Prostate gland (tissue), 2 donors: ENCODE measurements at regions not wholly inside any gene's neighbourhood (a gene's known extent, or its start where the extent isn't known, plus 50 kb on each side); places are given as distances from the start of the nearest gene placed in this dataset.

Experiments
- DNase-seq: peaks from one replicate; pipeline ENCODE4 v3.0.0-alpha.2; 2019; ENCODE audit warnings: low spot score
- H3K27ac ChIP-seq, 2 donors: fragments of 200-600 bp; sonication (generic); 2 replicates each; pipeline ENCODE4 v1.5.1; 2017 to 2019
- H3K27me3 ChIP-seq: fragments of 200-600 bp; sonication (generic); replicated peaks from 2 replicates; pipeline ENCODE4 v1.5.1; 2019; ENCODE audit not compliant: insufficient read depth
- H3K36me3 ChIP-seq, 2 donors: fragments of 200-600 bp; sonication (generic); 1 replicate in 1 of 2; 2 replicates in 1 of 2; pipeline versions ENCODE4 v1.5.1 to v1.8.1; 2017 to 2019
- H3K4me1 ChIP-seq: fragments of 200-600 bp; sonication (generic); replicated peaks from 2 replicates; pipeline ENCODE4 v1.5.1; 2019
- H3K4me3 ChIP-seq, 2 donors: fragments of 200-600 bp; sonication (generic); 2 replicates each; pipeline ENCODE4 v1.5.1; 2017 to 2019
- H3K9me3 ChIP-seq: fragments of 200-600 bp; sonication (generic); 2 replicates; pipeline ENCODE4 v1.5.1; 2017
- POLR2A ChIP-seq: fragments of 450-650 bp; IDR thresholded peaks from one replicate; pipeline ENCODE4 v1.6.1; 2016; ENCODE audit warnings: antibody characterized with exemption, mild to moderate bottlenecking
- POLR2AphosphoS5 ChIP-seq: sonication (generic); formaldehyde crosslinking; IDR thresholded peaks from one replicate; pipeline ENCODE4 v1.6.1; 2017; ENCODE audit warnings: antibody characterized with exemption
- WGBS: methylation state at CpG from one replicate; pipeline ENCODE4 v1.1.5; 2018; 5-methylcytosine and 5-hydroxymethylcytosine counted together
- intact Hi-C: fragments of 100-400 bp; cut with DNase I; formaldehyde crosslinking; loops from one replicate; pipeline ENCODE4 v1.14.2; 2022
- TF ChIP-seq, protein P1 (sequence below), 4 experiments: fragments of 200-600 bp in 2 of 4; fragments of 450-650 bp in 2 of 4; sonication (generic) in 2 of 4; IDR thresholded peaks; 1 replicate in 3 of 4; 2 replicates in 1 of 4; pipeline ENCODE4 v1.5.1; 2016 to 2019; ENCODE audit warnings: antibody characterized with exemption in 4 of 4, mild to moderate bottlenecking in 2 of 4, moderate library complexity in 2 of 4

DNA sequence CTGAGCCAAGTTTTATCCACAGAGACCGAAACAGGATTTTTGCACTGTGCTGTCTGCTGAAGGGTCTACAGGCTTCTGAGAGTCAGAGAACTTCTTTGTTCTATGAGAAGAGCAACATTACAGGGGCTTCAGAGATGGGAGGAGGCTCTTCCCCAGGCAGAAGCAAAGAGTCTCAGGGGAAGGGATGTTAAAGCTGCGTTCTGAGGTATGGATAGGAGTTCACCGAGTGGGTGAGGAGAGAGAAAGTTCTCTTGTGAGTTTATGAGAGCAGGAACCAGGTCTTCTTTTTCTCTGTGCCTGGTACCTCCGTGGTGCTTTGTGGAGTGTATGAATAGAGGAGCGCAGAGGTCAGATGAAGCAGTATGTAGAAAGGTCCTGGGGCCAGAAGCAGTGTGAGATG is 155.1 kb downstream of the PDGFRA start:
- WGBS: 89% methylated on average over 5 of the region's 5 CpGs
- intact Hi-C loops: no loop called here
- no peak overlapping the region for H3K27ac ChIP-seq
- no peaks in the 10 kb centered on the region for H3K27me3 ChIP-seq
- no peaks in the 10 kb centered on the region for H3K9me3 ChIP-seq
- no peaks in the 10 kb centered on the region for H3K36me3 ChIP-seq
- DNase-seq: no peak
- TF ChIP-seq POLR2AphosphoS5 (no peak), POLR2A (no peak)
- TF ChIP-seq, protein P1, sequence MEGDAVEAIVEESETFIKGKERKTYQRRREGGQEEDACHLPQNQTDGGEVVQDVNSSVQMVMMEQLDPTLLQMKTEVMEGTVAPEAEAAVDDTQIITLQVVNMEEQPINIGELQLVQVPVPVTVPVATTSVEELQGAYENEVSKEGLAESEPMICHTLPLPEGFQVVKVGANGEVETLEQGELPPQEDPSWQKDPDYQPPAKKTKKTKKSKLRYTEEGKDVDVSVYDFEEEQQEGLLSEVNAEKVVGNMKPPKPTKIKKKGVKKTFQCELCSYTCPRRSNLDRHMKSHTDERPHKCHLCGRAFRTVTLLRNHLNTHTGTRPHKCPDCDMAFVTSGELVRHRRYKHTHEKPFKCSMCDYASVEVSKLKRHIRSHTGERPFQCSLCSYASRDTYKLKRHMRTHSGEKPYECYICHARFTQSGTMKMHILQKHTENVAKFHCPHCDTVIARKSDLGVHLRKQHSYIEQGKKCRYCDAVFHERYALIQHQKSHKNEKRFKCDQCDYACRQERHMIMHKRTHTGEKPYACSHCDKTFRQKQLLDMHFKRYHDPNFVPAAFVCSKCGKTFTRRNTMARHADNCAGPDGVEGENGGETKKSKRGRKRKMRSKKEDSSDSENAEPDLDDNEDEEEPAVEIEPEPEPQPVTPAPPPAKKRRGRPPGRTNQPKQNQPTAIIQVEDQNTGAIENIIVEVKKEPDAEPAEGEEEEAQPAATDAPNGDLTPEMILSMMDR (IDR thresholded peaks at IDR 0.05): no peak
- H3K4me1 ChIP-seq: no peaks in the 10 kb centered on the region
- no peak overlapping the region for H3K4me3 ChIP-seq

DNA sequence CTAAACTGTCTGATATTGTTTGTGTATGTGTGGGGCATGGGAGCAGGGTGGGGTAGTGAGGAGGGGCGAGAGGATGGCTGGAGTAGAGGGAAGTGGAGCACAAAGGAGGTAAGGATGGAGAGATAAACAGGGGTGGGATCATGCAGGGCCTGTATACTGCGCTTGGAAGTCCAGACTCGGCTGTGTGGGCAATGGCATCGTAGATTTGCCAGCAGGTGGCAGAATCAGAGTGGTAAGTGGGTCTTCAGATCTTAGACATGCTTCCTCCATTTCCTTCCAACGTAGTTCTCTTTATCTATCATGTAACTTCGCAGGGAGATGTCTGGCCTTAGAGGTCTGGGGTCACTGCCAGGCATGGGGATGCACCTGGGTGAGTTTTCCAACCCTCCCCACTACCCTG is 155.5 kb downstream of the PDGFRA start:
- intact Hi-C loops: no loop called here
- Histone ChIP-seq H3K4me3 (no peak overlapping the region), H3K27me3 (no peaks in the 10 kb centered on the region), H3K27ac (no peak overlapping the region), H3K36me3 (no peaks in the 10 kb centered on the region), H3K9me3 (no peaks in the 10 kb centered on the region), H3K4me1 (no peaks in the 10 kb centered on the region)
- WGBS: 46% methylated on average over 6 of the region's 6 CpGs
- no peak for DNase-seq
- TF ChIP-seq, protein P1 (IDR thresholded peaks at IDR 0.05): peak in 3 of 4 experiments; percentile 6 to 25 (median 15)
- TF ChIP-seq POLR2AphosphoS5: no peak

DNA sequence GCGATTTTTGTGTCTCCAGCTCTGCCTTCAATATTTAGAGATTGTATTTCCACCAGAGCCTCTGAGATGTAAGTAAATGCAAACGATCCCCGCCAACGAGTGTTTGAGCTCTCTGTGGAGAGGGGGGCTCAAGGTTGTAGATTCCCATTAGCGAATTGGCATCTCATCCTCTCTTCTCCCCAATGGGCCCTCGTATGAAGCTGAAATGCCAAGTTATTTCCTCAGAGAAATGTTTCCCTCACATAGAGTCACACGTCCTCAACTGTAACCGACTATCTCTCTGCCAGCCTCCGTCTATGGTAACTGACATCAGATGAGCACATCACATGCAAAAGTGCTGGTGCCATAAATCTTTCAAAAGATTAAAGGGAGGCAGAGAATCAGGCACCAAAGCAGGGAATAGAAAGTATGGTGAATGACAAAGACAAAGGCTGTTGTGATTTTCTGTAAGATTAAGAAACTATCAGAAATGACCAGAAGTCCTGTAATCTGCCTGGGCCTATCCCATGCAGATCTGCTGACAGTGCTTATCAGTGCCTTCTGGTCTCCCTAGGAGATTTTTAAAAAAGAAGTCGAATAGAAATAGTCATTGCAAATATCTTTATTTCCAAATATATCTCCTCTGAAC is 157.1 kb downstream of the PDGFRA start:
- intact Hi-C loops: no loop called here
- no peak for TF ChIP-seq POLR2A
- no peak for TF ChIP-seq POLR2AphosphoS5
- TF ChIP-seq, protein P1 (IDR thresholded peaks at IDR 0.05): no peak
- DNase-seq: no peak
- H3K27me3 ChIP-seq: no peaks in the 10 kb centered on the region
- WGBS: 80% methylated on average over 10 of the region's 10 CpGs
- H3K27ac ChIP-seq: no peak overlapping the region
- H3K4me3 ChIP-seq: no peak overlapping the region
- H3K4me1 ChIP-seq: no peaks in the 10 kb centered on the region
- no peaks in the 10 kb centered on the region for H3K36me3 ChIP-seq
- H3K9me3 ChIP-seq: no peaks in the 10 kb centered on the region

- intact Hi-C loops: no loop called here
- no peaks in the 10 kb centered on the region for H3K27me3 ChIP-seq
- 95% methylated on average over 1 of the region's 1 CpG for WGBS
Measured at GRCh38 chr4:54386693-54387092, 157.6 kb downstream of the PDGFRA start.

DNA sequence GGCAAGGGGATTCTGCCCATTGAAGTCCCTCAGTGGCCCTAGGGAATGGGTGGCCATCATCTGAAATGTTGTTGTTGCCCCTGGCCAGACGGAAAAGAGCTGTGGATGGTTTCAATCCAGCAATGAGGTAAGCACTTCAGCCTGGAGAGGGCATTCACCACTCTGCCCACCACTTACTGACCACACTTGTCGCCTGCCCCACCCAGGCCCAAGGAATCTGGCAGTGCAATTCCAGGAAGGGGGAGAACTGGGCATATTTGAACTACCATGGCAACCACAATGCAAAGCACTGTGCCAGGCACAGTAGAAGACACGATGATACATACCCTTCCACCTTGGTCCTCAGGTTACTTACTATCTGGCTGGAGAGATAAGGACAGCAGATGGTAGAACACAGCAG is 161.6 kb downstream of the PDGFRA start:
- 88% methylated on average over 3 of the region's 3 CpGs for WGBS
- no peaks in the 10 kb centered on the region for H3K9me3 ChIP-seq
- intact Hi-C loops: no loop called here
- H3K27ac ChIP-seq: no peak overlapping the region
- no peaks in the 10 kb centered on the region for H3K36me3 ChIP-seq
- no peak overlapping the region for H3K4me3 ChIP-seq
- no peaks in the 10 kb centered on the region for H3K27me3 ChIP-seq
- H3K4me1 ChIP-seq: no peaks in the 10 kb centered on the region
- TF ChIP-seq, protein P1 (IDR thresholded peaks at IDR 0.05): no peak
- TF ChIP-seq POLR2AphosphoS5: no peak
- no peak for TF ChIP-seq POLR2A
- DNase-seq: no peak

More at GRCh38 chr4:54386693-54387092, 157.6 kb downstream of the PDGFRA start:
- Histone ChIP-seq H3K36me3 (no peaks in the 10 kb centered on the region), H3K4me3 (no peak overlapping the region), H3K27ac (no peak overlapping the region), H3K4me1 (no peaks in the 10 kb centered on the region), H3K9me3 (no peaks in the 10 kb centered on the region)
- DNase-seq: no peak
- TF ChIP-seq POLR2A: no peak
- TF ChIP-seq, protein P1 (IDR thresholded peaks at IDR 0.05): no peak
